H1 (cell line): ENCODE measurements at regions not wholly inside any gene's neighbourhood (a gene's known extent, or its start where the extent isn't known, plus 50 kb on each side); places are given as distances from the start of the nearest gene placed in this dataset.

Source experiments
- CBX5 ChIP-seq: fragments of 300-800, 300-1000 bp; sonication (generic); IDR thresholded peaks from 2 replicates; pipeline ENCODE4 v1.7.1; 2016; ENCODE audit warnings: antibody characterized with exemption, low read length, low read depth
- CBX8 ChIP-seq: fragments of 300-800, 300-1000 bp; sonication (generic); IDR thresholded peaks from 2 replicates; pipeline ENCODE4 v1.7.1; 2016; ENCODE audit warnings: low read depth, low read length, borderline replicate concordance
- EZH2 ChIP-seq: fragments of 200-600 bp; sonication (generic); IDR thresholded peaks from 2 replicates; pipeline ENCODE4 v1.7.1; 2012; ENCODE audit warnings: low read depth, mild to moderate bottlenecking, moderate library complexity, low read length, inconsistent platforms; ENCODE audit not compliant: severe bottlenecking
- GTF2F1 ChIP-seq: IDR thresholded peaks from 2 replicates; pipeline ENCODE4 v1.6.1; 2012; ENCODE audit warnings: low read depth, low read length, improper control_type of control experiment, borderline replicate concordance
- KDM4A ChIP-seq: IDR thresholded peaks from one replicate; pipeline ENCODE4 v1.7.1; 2012; ENCODE audit warnings: low read depth, mild to moderate bottlenecking, moderate library complexity, low read length, inconsistent platforms; ENCODE audit not compliant: severe bottlenecking
- TF ChIP-seq, protein P1 (sequence below): IDR thresholded peaks from 2 replicates; pipeline ENCODE4 v1.6.1; 2011; ENCODE audit warnings: low read depth, mild to moderate bottlenecking, low read length; ENCODE audit not compliant: insufficient read depth

GRCh38 chr3:135382188-135382587, 583.3 kb upstream of the PPP2R3A start (continued):
- TF ChIP-seq GTF2F1 (no peak), KDM4A (no peak), EZH2 (no peak), CBX8 (no peak), CBX5 (no peak)
- TF ChIP-seq, protein P1, sequence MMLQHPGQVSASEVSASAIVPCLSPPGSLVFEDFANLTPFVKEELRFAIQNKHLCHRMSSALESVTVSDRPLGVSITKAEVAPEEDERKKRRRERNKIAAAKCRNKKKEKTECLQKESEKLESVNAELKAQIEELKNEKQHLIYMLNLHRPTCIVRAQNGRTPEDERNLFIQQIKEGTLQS, result no peak
